Loucy (cell line): ENCODE measurements at regions not wholly inside any gene's neighbourhood (a gene's known extent, or its start where the extent isn't known, plus 50 kb on each side); places are given as distances from the start of the nearest gene placed in this dataset.

Experiments used
- H2AFZ ChIP-seq: fragments of 200-600 bp; sonication (generic); 2 replicates; pipeline ENCODE4 v1.6.0; 2016; ENCODE audit warnings: antibody characterized with exemption, mild to moderate bottlenecking, low read length, moderate library complexity
- H3F3A ChIP-seq: fragments of 200-600 bp; 2 replicates; pipeline ENCODE4 v1.6.0; 2016; ENCODE audit warnings: antibody characterized with exemption, low read depth, mild to moderate bottlenecking
- H3K27me3 ChIP-seq: fragments of 200-600 bp; sonication (generic); 2 replicates; pipeline ENCODE4 v1.6.1; 2014; ENCODE audit warnings: low read length, mild to moderate bottlenecking; ENCODE audit not compliant: insufficient read depth, poor library complexity, severe bottlenecking
- H3K36me3 ChIP-seq: fragments of 200-600 bp; sonication (generic); 2 replicates; pipeline ENCODE4 v1.6.1; 2016; ENCODE audit warnings: low read length; ENCODE audit not compliant: insufficient read depth
- H3K4me1 ChIP-seq: fragments of 200-600 bp; sonication (generic); 2 replicates; pipeline ENCODE4 v1.5.1; 2014; ENCODE audit warnings: low read length, mild to moderate bottlenecking; ENCODE audit not compliant: insufficient read depth, poor library complexity, severe bottlenecking
- H3K4me2 ChIP-seq: fragments of 200-600 bp; sonication (generic); 2 replicates; pipeline ENCODE4 v1.6.0; 2014; ENCODE audit warnings: antibody characterized with exemption, low read length, low read depth, mild to moderate bottlenecking; ENCODE audit not compliant: poor library complexity, severe bottlenecking
- H3K4me3 ChIP-seq: fragments of 200-600 bp; sonication (generic); 2 replicates; pipeline ENCODE4 v1.5.1; 2014; ENCODE audit warnings: low read length, mild to moderate bottlenecking, mixed read lengths; ENCODE audit not compliant: poor library complexity, severe bottlenecking
- H3K79me2 ChIP-seq: fragments of 200-600 bp; sonication (generic); 2 replicates; pipeline ENCODE4 v1.6.1; 2014; ENCODE audit warnings: low read length; ENCODE audit not compliant: insufficient read depth
- H3K9ac ChIP-seq: fragments of 200-600 bp; sonication (generic); 2 replicates; pipeline ENCODE4 v1.6.0; 2014; ENCODE audit warnings: mild to moderate bottlenecking, low read depth, low read length, moderate library complexity; ENCODE audit not compliant: poor library complexity, severe bottlenecking
- H3K9me2 ChIP-seq: fragments of 200-600 bp; sonication (generic); replicated peaks from 2 replicates; pipeline ENCODE4 v1.6.1; 2016; ENCODE audit warnings: low read depth, low read length, mixed read lengths
- H3K9me3 ChIP-seq: fragments of 200-600 bp; sonication (generic); 2 replicates; pipeline ENCODE4 v1.6.1; 2014; ENCODE audit warnings: mild to moderate bottlenecking, antibody characterized with exemption, low read length, low read depth; ENCODE audit not compliant: insufficient read depth
- H4K20me1 ChIP-seq: fragments of 200-600 bp; sonication (generic); 2 replicates; pipeline ENCODE4 v1.6.0; 2014; ENCODE audit warnings: antibody characterized with exemption, low read length, mild to moderate bottlenecking; ENCODE audit not compliant: insufficient read depth, poor library complexity, severe bottlenecking
- CTCF ChIP-seq: fragments of 200-600 bp; sonication (generic); conservative IDR thresholded peaks from 2 replicates; pipeline ENCODE4 v1.5.1; 2014; ENCODE audit warnings: mild to moderate bottlenecking, antibody characterized with exemption, low read length
- EZH2phosphoT487 ChIP-seq: fragments of 200-600 bp; IDR thresholded peaks from 2 replicates; pipeline ENCODE4 v1.6.1; 2018; ENCODE audit warnings: antibody characterized with exemption, mild to moderate bottlenecking, moderate library complexity, borderline replicate concordance

- H4K20me1 ChIP-seq, result no peaks in the 10 kb centered on the region
- H3K4me1 ChIP-seq, result no peaks in the 10 kb centered on the region
- H3K9me3 ChIP-seq, result 0 out of 2 replicates have a peak, but pooled peaks cover 11% of the 10 kb centered on the region
- no peak overlapping the region for H3K4me2 ChIP-seq
- H3K36me3 ChIP-seq, result no peaks in the 10 kb centered on the region
- H3K9me2 ChIP-seq, result no peaks in the 10 kb centered on the region
- H3K27me3 ChIP-seq, result no peaks in the 10 kb centered on the region
- H3K79me2 ChIP-seq, result no peaks in the 10 kb centered on the region
- H3K9ac ChIP-seq, result no peak overlapping the region
- TF ChIP-seq CTCF, result no peak
- no peak overlapping the region for H3K4me3 ChIP-seq
- H3F3A ChIP-seq, result no peaks in the 10 kb centered on the region
- no peak overlapping the region for H2AFZ ChIP-seq
Observed at GRCh38 chr18:72180689-72181088, 363.5 kb downstream of the CBLN2 start.

GRCh38 chr18:72174972-72175649, 369.0 kb downstream of the CBLN2 start:
- no peaks in the 10 kb centered on the region for H3F3A ChIP-seq
- no peak overlapping the region for H3K4me3 ChIP-seq
- H4K20me1 ChIP-seq, result no peaks in the 10 kb centered on the region
- H3K9ac ChIP-seq, result no peak overlapping the region
- no peaks in the 10 kb centered on the region for H3K9me2 ChIP-seq
- 0 out of 2 replicates have a peak, but pooled peaks cover 6% of the 10 kb centered on the region for H3K9me3 ChIP-seq
- no peak overlapping the region for H3K4me2 ChIP-seq
- H3K27me3 ChIP-seq, result no peaks in the 10 kb centered on the region
- TF ChIP-seq CTCF, result no peak
- no peak for TF ChIP-seq EZH2phosphoT487
- no peaks in the 10 kb centered on the region for H3K36me3 ChIP-seq
- no peak overlapping the region for H2AFZ ChIP-seq
- H3K79me2 ChIP-seq, result no peaks in the 10 kb centered on the region
- no peaks in the 10 kb centered on the region for H3K4me1 ChIP-seq

- no peaks in the 10 kb centered on the region for H3K27me3 ChIP-seq
- H3F3A ChIP-seq, result no peaks in the 10 kb centered on the region
- no peaks in the 10 kb centered on the region for H3K79me2 ChIP-seq
- H3K4me2 ChIP-seq, result no peak overlapping the region
- 0 out of 2 replicates have a peak, but pooled peaks cover 6% of the 10 kb centered on the region for H3K9me3 ChIP-seq
- no peak for TF ChIP-seq EZH2phosphoT487
- no peak for TF ChIP-seq CTCF
- no peaks in the 10 kb centered on the region for H4K20me1 ChIP-seq
- H3K36me3 ChIP-seq, result no peaks in the 10 kb centered on the region
- H3K9ac ChIP-seq, result no peak overlapping the region
- H3K4me1 ChIP-seq, result no peaks in the 10 kb centered on the region
- no peak overlapping the region for H3K4me3 ChIP-seq
- no peak overlapping the region for H2AFZ ChIP-seq
- no peaks in the 10 kb centered on the region for H3K9me2 ChIP-seq
Observed at GRCh38 chr18:72171596-72171995, 372.5 kb downstream of the CBLN2 start.
